Osteocyte (in vitro differentiated cells): ENCODE measurements at regions not wholly inside any gene's neighbourhood (a gene's known extent, or its start where the extent isn't known, plus 50 kb on each side); places are given as distances from the start of the nearest gene placed in this dataset.
"Not testable (repeated sequence)": the region's sequence is repeated elsewhere in the genome, so short reads cannot be mapped to it uniquely, and the experiment has no call there.

ENCODE experiments used
- DNase-seq: peaks from one replicate; pipeline ENCODE4 v3.0.0; 2021; ENCODE audit warnings: mixed read lengths; ENCODE audit not compliant: unreplicated experiment; ENCODE audit errors: extremely low spot score
- H3K27ac Mint-ChIP-seq: one replicate; pipeline ENCODE4 v1.8.0; 2021; ENCODE audit warnings: mild to moderate bottlenecking, mixed read lengths; ENCODE audit not compliant: unreplicated experiment
- H3K27me3 Mint-ChIP-seq: one replicate; pipeline ENCODE4 v1.8.0; 2021; ENCODE audit warnings: mixed read lengths; ENCODE audit not compliant: unreplicated experiment
- H3K36me3 Mint-ChIP-seq: one replicate; pipeline ENCODE4 v1.8.0; 2021; ENCODE audit warnings: mixed read lengths; ENCODE audit not compliant: unreplicated experiment
- H3K4me1 Mint-ChIP-seq: one replicate; pipeline ENCODE4 v1.8.0; 2021; ENCODE audit warnings: mixed read lengths; ENCODE audit not compliant: unreplicated experiment
- H3K4me3 Mint-ChIP-seq: one replicate; pipeline ENCODE4 v1.8.0; 2021; ENCODE audit warnings: mild to moderate bottlenecking, moderate library complexity, mixed read lengths; ENCODE audit not compliant: unreplicated experiment
- H3K9me3 Mint-ChIP-seq: one replicate; pipeline ENCODE4 v1.8.0; 2021; ENCODE audit warnings: mixed read lengths; ENCODE audit not compliant: unreplicated experiment
- CTCF ChIP-seq: fragments of 200-600 bp; sonication (generic); IDR thresholded peaks from 2 replicates; pipeline ENCODE4 v1.5.0; 2021; ENCODE audit warnings: antibody characterized with exemption, mild to moderate bottlenecking, moderate library complexity

GRCh38 chr3:190188197-190188596, 67.5 kb upstream of the P3H2 start:
- no peak for DNase-seq
- peaks cover 53% of the 10 kb centered on the region for H3K4me1 Mint-ChIP-seq
- H3K27ac Mint-ChIP-seq: peak overlapping the region; percentile 75
- no peaks in the 10 kb centered on the region for H3K27me3 Mint-ChIP-seq
- no peaks in the 10 kb centered on the region for H3K9me3 Mint-ChIP-seq
- TF ChIP-seq CTCF: no peak
- no peaks in the 10 kb centered on the region for H3K36me3 Mint-ChIP-seq
- no peak overlapping the region for H3K4me3 Mint-ChIP-seq

GRCh38 chr3:190183121-190183520, 62.4 kb upstream of the P3H2 start:
- Mint-ChIP-seq H3K4me3 (no peak overlapping the region), H3K27ac (peak overlapping the region; percentile 85), H3K36me3 (no peaks in the 10 kb centered on the region), H3K27me3 (no peaks in the 10 kb centered on the region), H3K9me3 (no peaks in the 10 kb centered on the region), H3K4me1 (peaks cover 49% of the 10 kb centered on the region)
- TF ChIP-seq CTCF: no peak
- no peak for DNase-seq

- H3K27ac Mint-ChIP-seq: peak overlapping the region; percentile 85
Observed at GRCh38 chr3:190182418-190183043, 61.8 kb upstream of the P3H2 start.

GRCh38 chr3:190180268-190180667, 59.6 kb upstream of the P3H2 start:
- no peak for TF ChIP-seq CTCF
- H3K9me3 Mint-ChIP-seq: peaks cover 4% of the 10 kb centered on the region
- DNase-seq: no peak
- peaks cover 26% of the 10 kb centered on the region for H3K4me1 Mint-ChIP-seq
- H3K27me3 Mint-ChIP-seq: no peaks in the 10 kb centered on the region
- H3K36me3 Mint-ChIP-seq: no peaks in the 10 kb centered on the region
- no peak overlapping the region for H3K4me3 Mint-ChIP-seq
- no peak overlapping the region for H3K27ac Mint-ChIP-seq

More at GRCh38 chr3:190182418-190183043, 61.8 kb upstream of the P3H2 start:
- no peaks in the 10 kb centered on the region for H3K36me3 Mint-ChIP-seq
- peaks cover 43% of the 10 kb centered on the region for H3K4me1 Mint-ChIP-seq
- TF ChIP-seq CTCF: no peak
- DNase-seq: no peak
- H3K27me3 Mint-ChIP-seq: no peaks in the 10 kb centered on the region
- no peak overlapping the region for H3K4me3 Mint-ChIP-seq
- no peaks in the 10 kb centered on the region for H3K9me3 Mint-ChIP-seq

- H3K4me3 Mint-ChIP-seq: no peak overlapping the region
- H3K36me3 Mint-ChIP-seq: no peaks in the 10 kb centered on the region
- no peak for DNase-seq
- no peak for TF ChIP-seq CTCF
- peaks cover 23% of the 10 kb centered on the region for H3K4me1 Mint-ChIP-seq
- H3K27ac Mint-ChIP-seq: no peak overlapping the region
- no peaks in the 10 kb centered on the region for H3K27me3 Mint-ChIP-seq
- H3K9me3 Mint-ChIP-seq: peaks cover 4% of the 10 kb centered on the region
Observed at GRCh38 chr3:190178779-190179178, 58.1 kb upstream of the P3H2 start.

- H3K27me3 Mint-ChIP-seq, H3K4me1 Mint-ChIP-seq, H3K36me3 Mint-ChIP-seq, H3K9me3 Mint-ChIP-seq, H3K4me3 Mint-ChIP-seq, DNase-seq, H3K27ac Mint-ChIP-seq: not testable (repeated sequence)
Observed at GRCh38 chr3:190176933-190177525, 56.3 kb upstream of the P3H2 start.

GRCh38 chr3:190176106-190176505, 55.4 kb upstream of the P3H2 start:
- H3K36me3 Mint-ChIP-seq, H3K4me1 Mint-ChIP-seq, H3K27ac Mint-ChIP-seq, H3K9me3 Mint-ChIP-seq, H3K27me3 Mint-ChIP-seq, H3K4me3 Mint-ChIP-seq, DNase-seq: not testable (repeated sequence)
